ENCODE measurements at regions not wholly inside any gene's neighbourhood (a gene's known extent, or its start where the extent isn't known, plus 50 kb on each side); places are given as distances from the start of the nearest gene placed in this dataset.

- TF ChIP-seq, protein P1, sequence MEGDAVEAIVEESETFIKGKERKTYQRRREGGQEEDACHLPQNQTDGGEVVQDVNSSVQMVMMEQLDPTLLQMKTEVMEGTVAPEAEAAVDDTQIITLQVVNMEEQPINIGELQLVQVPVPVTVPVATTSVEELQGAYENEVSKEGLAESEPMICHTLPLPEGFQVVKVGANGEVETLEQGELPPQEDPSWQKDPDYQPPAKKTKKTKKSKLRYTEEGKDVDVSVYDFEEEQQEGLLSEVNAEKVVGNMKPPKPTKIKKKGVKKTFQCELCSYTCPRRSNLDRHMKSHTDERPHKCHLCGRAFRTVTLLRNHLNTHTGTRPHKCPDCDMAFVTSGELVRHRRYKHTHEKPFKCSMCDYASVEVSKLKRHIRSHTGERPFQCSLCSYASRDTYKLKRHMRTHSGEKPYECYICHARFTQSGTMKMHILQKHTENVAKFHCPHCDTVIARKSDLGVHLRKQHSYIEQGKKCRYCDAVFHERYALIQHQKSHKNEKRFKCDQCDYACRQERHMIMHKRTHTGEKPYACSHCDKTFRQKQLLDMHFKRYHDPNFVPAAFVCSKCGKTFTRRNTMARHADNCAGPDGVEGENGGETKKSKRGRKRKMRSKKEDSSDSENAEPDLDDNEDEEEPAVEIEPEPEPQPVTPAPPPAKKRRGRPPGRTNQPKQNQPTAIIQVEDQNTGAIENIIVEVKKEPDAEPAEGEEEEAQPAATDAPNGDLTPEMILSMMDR (IDR thresholded peaks at IDR 0.05; ENCODE audit: poor library complexity, severe bottlenecking) = no peak
- Histone ChIP-seq H3K9ac (ENCODE audit: low read length) (no peak overlapping the region), H3F3A (ENCODE audit: insufficient read depth, low read length, poor library complexity, severe bottlenecking) (no peaks in the 10 kb centered on the region), H2AFZ (ENCODE audit: low read depth, low read length) (no peak overlapping the region), H3K4me2 (ENCODE audit: low read length) (no peak overlapping the region), H3K79me2 (replicated peaks; ENCODE audit: insufficient read depth, low read length) (no peaks in the 10 kb centered on the region), H3K9me2 (ENCODE audit: insufficient read depth, low read length) (no peaks in the 10 kb centered on the region), H3K27me3 (ENCODE audit: insufficient read depth, low read depth, low read length) (no peaks in the 10 kb centered on the region), H3K36me3 (ENCODE audit: insufficient read depth, low read length) (no peaks in the 10 kb centered on the region), H3K9me3 (ENCODE audit: low read length) (no peaks in the 10 kb centered on the region), H3K27ac (ENCODE audit: low read length) (no peak overlapping the region), H3K4me3 (ENCODE audit: low read length) (no peak overlapping the region), H4K20me1 (ENCODE audit: insufficient read depth) (no peaks in the 10 kb centered on the region)
Observed at GRCh38 chr21:24118738-24119459, 1488.4 kb downstream of the MRPL39 start.

DNA sequence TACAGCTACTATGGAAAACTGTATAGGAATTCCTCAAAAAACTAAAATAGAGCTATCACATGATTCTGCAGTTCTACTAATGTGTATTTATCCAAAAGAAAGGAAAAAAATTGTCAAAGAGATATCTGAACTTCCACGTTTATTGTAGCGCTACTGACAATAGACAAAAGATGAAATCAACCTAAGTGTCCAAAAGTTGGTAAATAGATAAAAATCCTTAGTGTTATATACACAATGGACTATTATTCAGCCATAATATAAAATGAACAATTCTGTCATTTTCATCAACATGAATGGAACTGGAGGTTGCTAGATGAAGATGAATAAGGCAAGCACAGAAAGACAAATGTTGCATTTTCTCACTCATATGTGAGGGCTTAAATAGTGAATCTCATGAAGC, 1492.1 kb downstream of the MRPL39 start:
- Histone ChIP-seq H3K4me3 (ENCODE audit: low read length) (no peak overlapping the region), H3K27ac (ENCODE audit: low read length) (no peak overlapping the region)
- TF ChIP-seq, protein P1 (IDR thresholded peaks at IDR 0.05; ENCODE audit: poor library complexity, severe bottlenecking) = no peak
- TF ChIP-seq, protein P2, sequence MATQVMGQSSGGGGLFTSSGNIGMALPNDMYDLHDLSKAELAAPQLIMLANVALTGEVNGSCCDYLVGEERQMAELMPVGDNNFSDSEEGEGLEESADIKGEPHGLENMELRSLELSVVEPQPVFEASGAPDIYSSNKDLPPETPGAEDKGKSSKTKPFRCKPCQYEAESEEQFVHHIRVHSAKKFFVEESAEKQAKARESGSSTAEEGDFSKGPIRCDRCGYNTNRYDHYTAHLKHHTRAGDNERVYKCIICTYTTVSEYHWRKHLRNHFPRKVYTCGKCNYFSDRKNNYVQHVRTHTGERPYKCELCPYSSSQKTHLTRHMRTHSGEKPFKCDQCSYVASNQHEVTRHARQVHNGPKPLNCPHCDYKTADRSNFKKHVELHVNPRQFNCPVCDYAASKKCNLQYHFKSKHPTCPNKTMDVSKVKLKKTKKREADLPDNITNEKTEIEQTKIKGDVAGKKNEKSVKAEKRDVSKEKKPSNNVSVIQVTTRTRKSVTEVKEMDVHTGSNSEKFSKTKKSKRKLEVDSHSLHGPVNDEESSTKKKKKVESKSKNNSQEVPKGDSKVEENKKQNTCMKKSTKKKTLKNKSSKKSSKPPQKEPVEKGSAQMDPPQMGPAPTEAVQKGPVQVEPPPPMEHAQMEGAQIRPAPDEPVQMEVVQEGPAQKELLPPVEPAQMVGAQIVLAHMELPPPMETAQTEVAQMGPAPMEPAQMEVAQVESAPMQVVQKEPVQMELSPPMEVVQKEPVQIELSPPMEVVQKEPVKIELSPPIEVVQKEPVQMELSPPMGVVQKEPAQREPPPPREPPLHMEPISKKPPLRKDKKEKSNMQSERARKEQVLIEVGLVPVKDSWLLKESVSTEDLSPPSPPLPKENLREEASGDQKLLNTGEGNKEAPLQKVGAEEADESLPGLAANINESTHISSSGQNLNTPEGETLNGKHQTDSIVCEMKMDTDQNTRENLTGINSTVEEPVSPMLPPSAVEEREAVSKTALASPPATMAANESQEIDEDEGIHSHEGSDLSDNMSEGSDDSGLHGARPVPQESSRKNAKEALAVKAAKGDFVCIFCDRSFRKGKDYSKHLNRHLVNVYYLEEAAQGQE (IDR thresholded peaks at IDR 0.05; ENCODE audit: borderline replicate concordance) = no peak
- TF ChIP-seq MXI1 (conservative IDR thresholded peaks at IDR 0.05; ENCODE audit: poor library complexity, severe bottlenecking) (no peak), RAD21 (conservative IDR thresholded peaks at IDR 0.05) (no peak)

DNA sequence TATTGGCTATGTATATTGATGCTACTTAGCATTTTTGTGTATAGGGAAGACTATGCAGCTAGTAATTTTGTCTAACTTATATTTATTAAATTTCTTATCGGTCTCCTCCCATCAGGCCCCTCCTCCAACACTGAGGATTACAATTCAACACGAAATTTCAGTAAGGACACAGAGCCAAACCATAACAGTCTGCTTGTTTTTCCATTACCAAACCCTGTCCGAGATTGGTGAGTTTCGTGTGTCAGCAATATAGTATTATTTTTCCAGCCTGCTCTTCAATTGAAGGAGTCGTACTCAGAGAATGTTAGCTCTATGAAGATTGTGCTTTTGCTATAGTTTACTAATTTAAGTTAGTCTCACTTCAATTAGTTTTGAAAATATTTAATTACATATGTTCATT, 1495.3 kb downstream of the MRPL39 start:
- Histone ChIP-seq H4K20me1 (ENCODE audit: insufficient read depth) (no peaks in the 10 kb centered on the region), H3K27ac (ENCODE audit: low read length) (no peak overlapping the region), H3F3A (ENCODE audit: insufficient read depth, low read length, poor library complexity, severe bottlenecking) (no peaks in the 10 kb centered on the region), H3K27me3 (ENCODE audit: insufficient read depth, low read depth, low read length) (no peaks in the 10 kb centered on the region), H3K36me3 (ENCODE audit: insufficient read depth, low read length) (no peaks in the 10 kb centered on the region), H3K79me2 (replicated peaks; ENCODE audit: insufficient read depth, low read length) (no peaks in the 10 kb centered on the region), H3K9ac (ENCODE audit: low read length) (no peak overlapping the region), H3K9me3 (ENCODE audit: low read length) (no peaks in the 10 kb centered on the region), H3K4me3 (ENCODE audit: low read length) (no peak overlapping the region), H3K4me2 (ENCODE audit: low read length) (no peak overlapping the region), H2AFZ (ENCODE audit: low read depth, low read length) (no peak overlapping the region), H3K9me2 (ENCODE audit: insufficient read depth, low read length) (no peaks in the 10 kb centered on the region)
- no peak for TF ChIP-seq MXI1 (conservative IDR thresholded peaks at IDR 0.05; ENCODE audit: poor library complexity, severe bottlenecking)
- no peak for TF ChIP-seq POLR2AphosphoS5 (IDR thresholded peaks at IDR 0.05)
- no peak for TF ChIP-seq SMC3 (conservative IDR thresholded peaks at IDR 0.05; ENCODE audit: poor library complexity)
- TF ChIP-seq, protein P2 (IDR thresholded peaks at IDR 0.05; ENCODE audit: borderline replicate concordance) = no peak

More for the DNA sequence above, 1492.1 kb downstream of the MRPL39 start:
- no peak overlapping the region for H2AFZ ChIP-seq (ENCODE audit: low read depth, low read length)
- no peaks in the 10 kb centered on the region for H3K79me2 ChIP-seq (replicated peaks; ENCODE audit: insufficient read depth, low read length)
- H3K9me3 ChIP-seq (ENCODE audit: low read length) = no peaks in the 10 kb centered on the region
- no peaks in the 10 kb centered on the region for H4K20me1 ChIP-seq (ENCODE audit: insufficient read depth)
- no peaks in the 10 kb centered on the region for H3K9me2 ChIP-seq (ENCODE audit: insufficient read depth, low read length)
- H3K4me2 ChIP-seq (ENCODE audit: low read length) = no peak overlapping the region
- H3K9ac ChIP-seq (ENCODE audit: low read length) = no peak overlapping the region
- no peaks in the 10 kb centered on the region for H3K36me3 ChIP-seq (ENCODE audit: insufficient read depth, low read length)
- no peaks in the 10 kb centered on the region for H3K27me3 ChIP-seq (ENCODE audit: insufficient read depth, low read depth, low read length)
- no peaks in the 10 kb centered on the region for H3F3A ChIP-seq (ENCODE audit: insufficient read depth, low read length, poor library complexity, severe bottlenecking)

Measured in neural cell (in vitro differentiated cells).